NCI-H2196 treated with DMSO at 0.1 percent for 48 hours (cell line): ENCODE measurements at regions not wholly inside any gene's neighbourhood (a gene's known extent, or its start where the extent isn't known, plus 50 kb on each side); places are given as distances from the start of the nearest gene placed in this dataset.
"Not testable (repeated sequence)": the region's sequence is repeated elsewhere in the genome, so short reads cannot be mapped to it uniquely, and the experiment has no call there.

Experiments
- DNase-seq: peaks from one replicate; lab custom pipeline; 2025; ENCODE audit not compliant: unreplicated experiment; lab: John Stamatoyannopoulos, UW

- no peak for DNase-seq
Measured at GRCh38 chr10:131363416-131363815, 51.9 kb upstream of the TCERG1L start.

- no peak for DNase-seq
Measured at GRCh38 chr10:131371571-131371970, 60.0 kb upstream of the TCERG1L start.

GRCh38 chr10:131381576-131381975 is 70.1 kb upstream of the TCERG1L start:
- DNase-seq, result no peak

- DNase-seq, result not testable (repeated sequence)
Measured at GRCh38 chr10:131385161-131385872, 73.8 kb upstream of the TCERG1L start.

GRCh38 chr10:131387018-131387529 is 75.6 kb upstream of the TCERG1L start:
- no peak for DNase-seq

GRCh38 chr10:131391936-131392335 is 80.4 kb upstream of the TCERG1L start:
- no peak for DNase-seq

- DNase-seq, result no peak
Measured at GRCh38 chr10:131396121-131397050, 84.9 kb upstream of the TCERG1L start.

GRCh38 chr10:131398166-131398565 is 86.6 kb upstream of the TCERG1L start:
- DNase-seq, result no peak

- DNase-seq, result no peak
Measured at GRCh38 chr10:131399981-131400380, 88.5 kb upstream of the TCERG1L start.

GRCh38 chr10:131400513-131400912 is 89.0 kb upstream of the TCERG1L start:
- DNase-seq, result no peak

GRCh38 chr10:131402771-131403650 is 91.5 kb upstream of the TCERG1L start:
- no peak for DNase-seq

GRCh38 chr10:131403936-131404335 is 92.4 kb upstream of the TCERG1L start:
- DNase-seq, result no peak

GRCh38 chr10:131404886-131405285 is 93.4 kb upstream of the TCERG1L start:
- DNase-seq, result no peak

GRCh38 chr10:131406676-131407392 is 95.3 kb upstream of the TCERG1L start:
- no peak for DNase-seq

GRCh38 chr10:131418681-131419080 is 107.2 kb upstream of the TCERG1L start:
- no peak for DNase-seq

GRCh38 chr10:131419797-131420196 is 108.3 kb upstream of the TCERG1L start:
- DNase-seq, result no peak

GRCh38 chr10:131420867-131421266 is 109.3 kb upstream of the TCERG1L start:
- DNase-seq, result no peak

GRCh38 chr10:131421381-131421780 is 109.9 kb upstream of the TCERG1L start:
- no peak for DNase-seq

- DNase-seq, result no peak
Measured at GRCh38 chr10:131422731-131423130, 111.2 kb upstream of the TCERG1L start.

- DNase-seq, result no peak
Measured at GRCh38 chr10:131424053-131424452, 112.5 kb upstream of the TCERG1L start.
